ENCODE measurements at regions not wholly inside any gene's neighbourhood (a gene's known extent, or its start where the extent isn't known, plus 50 kb on each side); places are given as distances from the start of the nearest gene placed in this dataset.

DNA sequence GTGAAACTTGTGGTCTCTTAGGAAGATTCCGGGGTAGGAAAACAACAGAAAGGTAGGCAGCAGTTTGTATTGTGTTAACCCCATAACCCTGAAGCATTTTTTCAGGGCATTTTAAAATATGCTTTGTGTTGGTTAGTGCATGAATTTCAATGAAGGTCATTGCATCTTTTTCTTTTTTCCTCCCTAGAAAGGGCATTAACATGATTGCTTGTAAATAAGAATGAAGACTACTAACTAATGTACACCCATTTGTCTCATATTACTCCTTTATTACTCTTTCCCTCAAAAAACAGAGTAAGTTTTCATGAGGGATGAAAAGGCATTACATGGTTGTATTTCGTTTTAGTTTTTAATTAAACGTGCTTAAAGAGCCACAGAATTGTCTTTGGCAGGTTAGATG is 141.4 kb downstream of the OGFRL1 start:
- DNase-seq (ENCODE audit: low spot score), result no peak

DNA sequence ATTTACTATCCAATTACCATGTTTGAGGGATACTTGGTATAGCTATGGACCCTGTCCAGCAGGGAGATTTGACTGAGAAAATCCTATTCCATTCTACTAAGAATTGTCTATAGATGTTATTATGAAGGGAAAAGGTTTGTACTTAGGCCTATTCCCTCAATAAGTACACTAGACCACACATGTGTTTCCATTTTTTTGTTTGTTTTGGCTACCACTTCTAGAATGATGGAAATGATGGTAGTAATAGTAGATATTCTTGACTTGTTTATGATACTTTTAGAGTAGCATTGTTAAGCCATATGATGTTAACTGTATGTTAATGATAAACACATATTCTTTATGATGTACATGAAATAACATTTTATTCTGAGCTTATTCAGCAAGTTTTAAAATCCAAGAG is 144.8 kb downstream of the OGFRL1 start:
- no peak for DNase-seq (ENCODE audit: low spot score)

DNA sequence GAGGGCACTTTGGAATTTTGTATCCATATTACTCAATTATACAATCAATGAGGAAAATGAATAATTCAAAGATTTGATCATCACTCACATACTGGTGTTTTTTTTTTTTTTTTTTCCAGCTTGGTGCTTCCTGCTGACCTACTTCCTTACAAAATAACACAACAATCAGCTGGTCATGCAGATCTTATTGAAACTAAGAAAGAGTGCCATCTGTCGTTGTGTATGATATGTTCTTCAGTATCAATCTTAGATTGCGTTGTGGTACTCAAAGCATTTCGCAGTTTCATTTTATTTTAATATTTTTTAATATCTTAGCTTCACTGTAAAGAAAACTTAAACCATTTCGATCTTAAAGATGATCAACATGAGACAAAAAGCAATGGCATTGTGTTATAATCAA is 155.6 kb downstream of the OGFRL1 start:
- DNase-seq (ENCODE audit: low spot score), result no peak

DNA sequence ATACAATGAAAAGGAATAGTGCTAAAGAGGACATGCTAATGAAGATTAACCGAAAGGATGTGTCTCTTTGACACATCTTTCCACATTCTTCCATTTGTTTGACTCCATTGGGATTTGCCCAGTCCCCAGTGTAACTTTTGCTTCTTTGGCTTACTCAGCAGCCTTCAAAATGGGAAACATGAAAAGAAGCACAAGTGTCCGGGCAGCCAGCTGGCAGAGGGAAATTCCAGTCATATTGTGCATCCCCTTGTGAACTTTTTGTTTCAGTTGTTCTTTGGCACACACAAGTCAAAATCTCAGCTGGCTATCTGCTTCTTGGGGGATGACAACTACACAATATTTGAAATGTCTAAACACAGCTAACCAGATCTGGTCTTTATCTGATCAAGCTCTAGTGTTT is 157.4 kb downstream of the OGFRL1 start:
- no peak for DNase-seq (ENCODE audit: low spot score)

DNA sequence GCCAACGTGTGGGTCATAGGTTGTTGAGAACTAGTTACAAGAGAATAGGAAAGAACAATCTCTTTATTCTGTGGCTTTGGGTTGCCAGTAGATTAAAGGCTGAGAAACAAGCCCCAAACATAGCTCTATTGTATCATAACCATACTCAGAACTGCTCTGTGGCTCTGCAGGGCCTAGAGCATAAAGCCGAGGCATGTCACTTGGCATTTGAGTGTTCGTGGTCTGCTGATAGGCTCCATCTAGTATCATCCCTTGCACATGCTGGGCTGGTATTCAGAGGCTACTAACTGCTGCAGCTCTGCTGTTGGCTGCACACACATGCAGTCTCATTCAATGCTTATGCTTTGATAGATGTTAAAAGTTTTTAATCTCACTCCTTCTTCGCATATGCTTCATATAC is 157.9 kb downstream of the OGFRL1 start:
- no peak for DNase-seq (ENCODE audit: low spot score)

DNA sequence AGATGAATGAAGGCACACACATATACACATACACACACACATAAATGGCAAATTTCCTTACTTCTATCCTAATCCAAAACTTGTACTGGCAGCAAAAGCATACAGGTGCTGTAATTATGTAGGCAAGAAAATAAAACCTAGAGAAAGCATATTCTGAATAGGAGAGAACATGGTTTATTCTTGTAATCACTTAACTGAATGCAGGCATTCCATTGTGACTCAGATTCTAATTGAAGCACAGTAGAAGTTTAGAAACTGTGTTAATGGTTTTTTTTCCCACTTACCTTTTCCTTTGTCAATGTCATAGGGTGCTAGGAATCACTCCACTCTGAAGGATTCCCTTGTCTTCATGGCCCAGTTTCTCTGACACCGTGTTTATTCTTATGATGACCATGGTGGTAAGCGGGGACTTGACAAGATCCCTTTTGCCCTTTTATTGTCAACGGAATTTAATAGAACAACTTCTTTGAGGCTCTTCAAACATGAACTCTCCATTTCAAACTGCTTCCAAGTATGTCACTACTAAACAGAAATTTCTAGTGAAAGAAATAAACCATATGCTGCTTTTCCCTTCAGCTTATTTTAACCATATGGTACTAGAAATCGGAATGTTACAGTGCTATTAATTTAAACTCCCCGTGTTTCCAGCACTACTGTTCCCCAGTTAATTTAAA is 164.2 kb downstream of the OGFRL1 start:
- DNase-seq (ENCODE audit: low spot score), result no peak

DNA sequence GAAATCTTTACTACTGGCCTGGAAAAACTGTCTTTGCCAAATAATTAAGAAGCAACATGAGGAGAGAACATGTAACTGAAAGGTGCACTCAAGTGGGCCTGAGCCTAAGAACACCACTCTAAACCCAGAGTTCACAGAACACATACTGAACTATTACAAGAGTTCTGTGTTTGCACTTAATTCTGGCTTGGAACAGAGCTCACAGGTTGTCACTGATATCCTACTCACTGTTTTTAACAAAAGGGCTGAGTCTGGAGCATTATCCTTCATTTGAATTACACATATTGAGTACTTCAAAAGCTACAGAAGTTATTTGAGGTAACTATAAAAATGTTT is 164.7 kb downstream of the OGFRL1 start:
- DNase-seq (ENCODE audit: low spot score), result no peak

DNA sequence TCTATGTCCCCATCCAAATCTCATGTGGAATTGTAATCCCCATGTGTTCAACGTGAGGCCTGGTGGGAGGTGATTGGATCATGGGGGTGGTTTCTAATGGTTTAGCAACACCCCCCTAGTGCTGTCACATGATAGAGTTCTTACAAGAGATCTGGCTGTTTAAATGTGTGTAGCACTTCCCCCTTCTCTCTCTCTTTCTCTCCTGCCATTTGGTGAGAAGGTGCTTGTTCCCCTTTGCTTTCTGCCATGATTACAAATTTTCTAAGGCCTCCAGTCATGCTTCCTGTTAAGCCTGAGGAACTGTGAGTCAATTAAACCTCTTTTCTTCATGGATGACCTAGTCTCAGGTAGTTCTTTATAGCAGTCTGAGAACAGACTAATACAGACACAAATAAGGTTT is 165.4 kb downstream of the OGFRL1 start:
- DNase-seq (ENCODE audit: low spot score), result no peak

DNA sequence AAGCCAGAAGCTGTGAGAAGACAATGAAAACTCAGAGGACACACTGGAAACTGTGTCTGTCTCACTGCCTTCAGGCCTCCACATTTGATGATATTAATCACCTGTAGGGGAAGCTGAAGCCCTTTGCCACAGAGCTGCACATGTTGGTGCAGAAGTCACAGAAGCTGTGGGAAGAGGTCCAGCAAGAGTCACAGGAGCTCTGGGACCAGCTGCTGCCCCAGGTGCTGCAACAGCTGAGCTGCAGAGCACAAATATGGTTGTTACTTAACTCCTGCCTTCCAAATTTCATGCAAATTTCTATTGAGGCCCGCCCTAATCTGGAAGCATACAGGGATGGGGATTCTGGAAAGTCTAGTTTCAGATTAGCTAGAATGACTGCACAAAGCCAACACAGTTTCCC is 169.3 kb downstream of the OGFRL1 start:
- DNase-seq (ENCODE audit: low spot score), result no peak

DNA sequence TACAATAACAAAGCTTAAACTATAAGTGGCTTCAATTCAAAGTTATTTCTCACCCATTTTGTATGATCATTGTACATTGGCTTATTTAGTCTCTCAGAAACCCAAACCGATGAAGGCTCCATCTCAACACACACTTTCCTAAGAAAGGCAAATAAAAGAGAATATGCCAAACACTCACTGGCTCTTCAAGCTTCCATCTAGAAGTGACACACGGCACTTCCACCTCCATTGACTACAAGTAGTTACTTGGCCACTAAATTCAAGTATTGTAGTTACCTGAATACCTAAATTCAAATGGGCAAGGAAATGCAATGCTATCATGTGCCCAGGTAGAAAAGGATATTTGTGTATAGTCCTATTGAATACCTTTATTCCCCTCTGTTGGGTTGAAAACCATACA is 170.6 kb downstream of the OGFRL1 start:
- DNase-seq (ENCODE audit: low spot score), result no peak

DNA sequence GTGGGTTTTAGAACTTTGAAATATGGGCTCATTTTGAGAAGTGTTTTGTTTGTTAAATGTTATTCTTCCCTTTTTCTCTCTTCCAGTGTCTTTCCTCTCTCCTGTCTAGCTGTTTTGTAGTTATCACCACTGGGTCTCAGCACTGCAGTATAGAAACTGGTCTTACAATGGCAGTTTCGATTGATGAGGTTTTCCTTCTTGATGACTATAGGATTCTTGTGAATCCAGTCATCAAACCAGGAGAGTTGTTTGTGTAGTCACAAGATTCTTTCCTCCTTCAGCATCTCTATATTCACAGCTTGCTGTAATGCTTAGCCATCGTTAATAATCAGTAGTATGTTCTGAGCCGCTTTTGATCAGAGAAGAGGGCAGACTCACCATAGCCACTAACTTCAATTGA is 172.3 kb downstream of the OGFRL1 start:
- DNase-seq (ENCODE audit: low spot score), result no peak

DNA sequence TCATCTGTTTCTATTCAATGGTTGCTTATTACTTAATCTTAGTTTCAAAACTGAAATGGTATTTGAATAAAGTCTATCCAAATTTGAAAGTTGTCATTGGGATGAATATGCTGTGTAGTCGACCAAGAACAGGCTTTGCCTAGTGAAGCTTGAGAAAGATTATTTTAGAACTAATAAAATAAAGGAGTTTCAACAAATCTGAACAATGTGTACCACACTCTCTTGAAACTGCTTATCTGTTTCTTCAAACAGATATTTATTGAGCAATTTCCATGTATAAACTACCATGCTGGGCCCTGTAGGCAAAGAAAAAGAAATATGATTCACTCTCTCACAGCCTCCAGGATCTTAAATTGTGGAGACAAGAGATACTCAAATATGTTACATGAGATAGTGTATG is 174.4 kb downstream of the OGFRL1 start:
- DNase-seq (ENCODE audit: low spot score), result no peak

DNA sequence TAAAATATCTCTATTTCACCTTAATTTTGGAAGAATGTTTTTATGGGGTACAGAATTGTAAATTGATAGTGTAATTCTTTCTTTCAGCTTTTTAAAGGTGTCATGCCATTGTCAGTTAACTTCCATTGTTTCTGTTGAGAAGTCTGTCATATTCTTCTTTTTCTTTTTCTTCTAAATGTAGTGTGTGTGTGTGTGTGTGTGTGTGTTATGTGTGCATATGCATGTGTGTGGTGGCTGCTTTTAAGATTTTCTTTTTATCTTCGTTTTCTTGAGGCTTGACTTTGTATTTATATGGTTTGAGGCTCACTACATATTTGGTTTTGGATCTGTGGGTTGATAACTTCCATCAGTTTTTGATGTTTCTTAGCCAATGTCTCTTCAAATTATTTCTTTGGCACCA is 176.5 kb downstream of the OGFRL1 start:
- no peak for DNase-seq (ENCODE audit: low spot score)

DNA sequence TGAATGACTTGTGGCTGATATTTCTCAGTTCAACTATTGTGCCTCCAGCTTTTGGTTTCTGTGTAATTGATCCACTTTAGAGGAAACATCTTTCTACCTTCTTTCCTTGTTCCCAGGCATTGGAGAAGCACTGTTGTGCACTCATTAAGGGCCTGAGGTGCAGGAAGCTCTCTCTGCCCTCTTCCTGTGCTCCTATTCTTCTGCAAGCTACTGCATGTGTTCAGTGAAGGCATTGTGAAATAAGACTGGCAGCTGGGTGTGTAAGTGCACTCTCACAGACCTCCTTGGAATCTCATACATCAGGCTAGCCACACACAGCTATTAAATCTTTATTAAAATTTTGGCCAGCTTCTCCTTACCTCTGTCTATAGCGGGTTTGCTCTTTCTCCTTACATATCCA is 177.8 kb downstream of the OGFRL1 start:
- no peak for DNase-seq (ENCODE audit: low spot score)

DNA sequence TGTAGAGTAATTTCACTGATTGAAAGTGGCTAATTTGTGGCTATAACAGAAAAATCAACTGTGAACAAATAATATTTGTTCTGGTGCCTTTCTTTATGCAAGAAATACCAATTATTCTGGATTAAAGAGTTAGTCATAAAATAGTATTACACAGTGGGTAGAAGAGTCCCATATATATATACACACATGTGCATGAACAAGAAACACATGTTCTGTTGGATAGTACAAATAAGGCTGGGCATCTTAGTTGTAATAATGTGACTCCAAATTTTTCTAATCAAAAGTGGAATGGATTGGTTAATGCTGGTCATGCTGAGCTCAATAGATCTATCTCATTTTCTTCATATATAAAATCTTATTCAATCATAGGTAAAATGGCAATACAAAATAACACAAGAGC is 179.4 kb downstream of the OGFRL1 start:
- DNase-seq (ENCODE audit: low spot score), result no peak

DNA sequence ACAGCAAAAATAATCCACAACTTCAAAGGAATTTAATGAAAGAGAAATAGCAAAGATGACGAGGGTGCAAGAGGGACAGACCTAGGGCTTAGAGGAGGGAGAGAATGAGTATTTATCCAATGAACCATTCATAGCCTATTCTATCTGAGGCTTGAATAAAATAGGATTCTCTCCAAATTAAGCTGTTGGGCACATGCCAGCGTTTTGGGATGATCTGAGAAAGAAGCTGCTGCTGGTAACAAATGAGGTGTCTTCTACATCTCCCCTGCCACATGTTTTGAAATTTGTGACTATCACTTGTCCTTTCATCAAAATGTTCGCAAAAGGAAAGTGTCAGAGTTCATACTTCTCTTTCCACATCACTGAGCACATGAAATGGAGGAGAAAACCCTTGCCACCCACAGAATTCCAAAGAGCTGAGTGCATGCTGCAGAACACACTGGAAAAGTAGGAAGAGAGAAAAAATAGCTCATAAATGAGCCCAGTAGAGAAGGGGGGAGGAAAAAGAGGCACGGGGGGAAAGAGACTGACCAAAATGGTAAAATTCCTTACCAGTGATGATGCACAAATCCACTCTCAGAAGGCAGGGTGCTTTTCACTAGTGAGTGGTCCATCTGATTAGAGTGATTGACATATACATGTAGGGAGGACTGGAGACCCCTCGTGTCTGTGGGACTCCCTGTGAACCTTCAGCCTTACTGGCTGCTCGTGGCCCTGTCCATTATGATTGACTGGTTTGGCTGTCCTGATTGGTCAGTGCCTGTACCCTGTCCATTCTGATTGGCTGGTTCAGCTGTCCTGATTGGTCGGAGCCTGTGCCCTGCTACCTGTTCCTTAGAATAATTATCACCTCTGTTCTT is 180.5 kb downstream of the OGFRL1 start:
- no peak for DNase-seq (ENCODE audit: low spot score)

DNA sequence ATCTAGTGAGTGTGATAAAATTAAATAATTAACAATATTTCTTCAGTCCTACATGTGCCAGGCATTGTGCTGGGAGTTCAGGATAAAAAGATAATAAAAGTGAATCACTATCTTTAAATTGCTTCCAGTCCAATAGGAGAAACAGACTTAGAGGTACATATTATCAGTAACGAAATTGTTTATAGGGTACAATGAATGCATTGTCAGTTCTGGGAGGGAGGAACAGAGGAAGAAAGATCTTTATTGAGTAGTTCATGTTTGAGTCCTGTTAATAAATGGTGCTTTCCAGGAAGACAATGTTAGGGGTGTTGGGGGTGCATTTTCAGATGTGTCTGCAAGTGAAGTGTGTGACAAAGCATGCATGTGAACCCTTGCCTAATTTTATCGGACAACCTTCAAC is 183.1 kb downstream of the OGFRL1 start:
- no peak for DNase-seq (ENCODE audit: low spot score)

DNA sequence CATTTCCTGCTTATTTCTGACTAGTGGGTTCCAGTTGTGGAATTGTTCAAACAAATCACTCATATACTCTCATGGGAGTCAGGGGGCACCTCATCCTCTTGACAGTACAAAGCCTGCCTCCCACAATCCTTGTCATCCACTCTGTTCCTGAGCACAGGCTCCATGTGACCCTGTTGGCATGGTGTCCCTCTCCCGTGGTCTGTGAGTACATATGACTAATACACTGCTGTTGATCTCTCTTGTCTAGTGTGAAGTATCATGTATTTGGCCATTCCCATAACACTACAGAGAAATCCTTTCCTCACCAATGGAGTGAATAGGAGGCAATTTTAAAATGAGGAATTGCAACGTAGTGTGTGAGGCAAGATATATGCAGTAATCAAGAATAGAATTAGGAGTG is 185.3 kb downstream of the OGFRL1 start:
- no peak for DNase-seq (ENCODE audit: low spot score)

DNA sequence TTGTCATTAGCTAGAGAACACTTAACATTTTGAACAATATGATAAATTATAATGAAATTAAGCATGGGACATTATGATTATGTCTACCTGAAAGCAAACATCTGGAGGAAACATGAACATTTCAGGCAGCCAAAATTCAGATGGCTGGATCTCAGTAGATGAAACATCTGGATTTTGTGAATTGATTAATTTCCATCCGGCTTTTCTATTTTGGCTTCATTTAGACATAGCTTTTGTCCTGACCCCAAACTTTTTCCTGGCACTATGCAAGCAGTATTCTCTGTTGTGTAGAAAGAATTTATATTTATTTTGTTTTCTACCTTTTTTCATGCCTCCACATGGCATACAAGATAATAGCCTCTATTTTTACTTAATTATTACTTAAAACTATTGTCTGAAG is 186.3 kb downstream of the OGFRL1 start:
- no peak for DNase-seq (ENCODE audit: low spot score)

DNA sequence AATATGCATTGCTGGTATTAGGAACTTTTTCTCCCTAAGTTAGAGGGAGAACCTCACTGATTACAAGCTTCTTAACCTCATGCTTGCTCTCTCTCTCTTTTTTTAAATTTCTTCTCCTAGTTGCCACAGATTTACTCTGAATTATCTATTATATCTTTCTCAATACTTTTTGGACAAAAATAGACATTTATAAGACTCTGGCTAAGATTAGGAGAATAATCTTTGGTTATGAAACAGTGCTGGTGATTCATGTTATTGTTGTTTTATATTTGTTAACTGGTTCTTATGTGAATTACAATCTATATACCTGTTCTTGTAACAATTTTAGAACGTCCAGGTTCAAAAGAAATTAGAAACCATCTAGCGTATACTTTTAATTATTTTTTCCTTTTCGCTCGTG is 187.8 kb downstream of the OGFRL1 start:
- no peak for DNase-seq (ENCODE audit: low spot score)

DNA sequence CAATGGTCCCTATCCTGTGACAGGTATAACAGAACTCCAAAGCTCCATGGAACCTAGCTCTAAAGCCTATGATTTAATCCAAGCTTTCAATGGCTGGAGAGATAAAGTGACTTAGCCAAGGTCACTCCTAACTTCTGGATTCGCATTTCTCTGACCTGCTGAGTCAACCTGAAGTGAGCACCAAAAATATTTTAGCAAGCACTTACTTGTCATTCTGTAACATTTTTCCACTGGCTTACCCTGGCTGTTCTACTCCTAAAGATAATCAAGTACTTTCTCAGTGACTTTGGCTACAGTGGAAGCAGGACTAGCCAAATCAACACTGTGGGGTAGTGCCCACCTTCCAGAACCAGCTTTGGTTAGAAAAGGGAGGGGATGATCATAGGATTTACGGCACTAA is 188.3 kb downstream of the OGFRL1 start:
- DNase-seq (ENCODE audit: low spot score), result no peak

DNA sequence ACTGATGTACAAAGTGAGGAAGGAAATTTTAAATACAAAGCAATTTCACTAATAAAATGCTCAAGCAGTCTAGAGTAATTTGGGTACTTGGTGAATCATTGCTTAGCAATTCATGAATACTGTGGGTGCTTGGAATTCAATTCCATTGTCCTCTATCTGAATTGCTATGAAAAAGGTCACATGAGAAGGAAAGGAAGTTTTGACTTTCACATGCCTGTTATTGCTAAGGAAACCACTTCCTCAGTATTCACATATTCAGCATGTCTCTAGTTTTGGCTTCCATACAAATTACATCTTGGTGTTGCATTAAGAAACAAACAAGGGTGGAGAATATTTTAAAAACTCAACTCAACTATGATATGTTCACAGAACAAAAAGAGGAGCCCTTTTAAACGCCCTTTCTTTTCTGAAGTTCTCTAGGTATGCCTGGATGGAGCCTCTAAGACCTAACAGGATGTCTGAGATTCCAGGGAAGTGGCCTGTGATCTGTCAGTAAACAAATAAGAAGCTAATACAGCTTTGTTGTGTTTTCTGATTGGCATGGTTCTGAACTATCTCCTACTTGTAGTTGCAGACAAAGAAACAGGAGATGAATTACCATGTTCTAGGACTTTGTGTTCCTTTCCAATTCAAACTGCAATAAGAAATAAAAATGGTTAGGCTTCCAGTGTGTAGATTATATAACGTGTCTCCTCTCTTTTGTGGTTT is 190.4 kb downstream of the OGFRL1 start:
- no peak for DNase-seq (ENCODE audit: low spot score)

DNA sequence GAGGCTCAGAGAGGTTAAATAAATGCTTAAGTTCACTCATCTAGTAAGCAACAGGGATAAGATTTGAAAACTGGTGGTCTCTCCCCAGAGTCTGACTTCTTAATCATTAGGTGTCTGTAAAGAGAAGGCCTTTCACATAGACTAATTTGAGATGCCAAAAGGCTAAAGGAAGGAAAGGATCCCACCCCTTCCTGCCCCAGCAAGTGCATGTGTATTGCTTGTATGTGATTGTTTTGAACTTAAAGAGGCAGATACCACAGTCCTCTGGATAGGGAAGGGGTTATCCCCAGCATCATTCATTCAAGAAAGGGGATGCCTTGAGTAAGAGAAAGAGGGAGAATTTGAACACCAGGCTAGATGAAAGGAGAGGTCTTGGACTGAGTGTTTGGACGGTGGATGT is 192.0 kb downstream of the OGFRL1 start:
- no peak for DNase-seq (ENCODE audit: low spot score)

All from CD4-positive, alpha-beta T cell treated with Interleukin-15 for 4 hours (primary cell).